GM21360 (cell line): ENCODE measurements at regions not wholly inside any gene's neighbourhood (a gene's known extent, or its start where the extent isn't known, plus 50 kb on each side); places are given as distances from the start of the nearest gene placed in this dataset.
A peak's percentile ranks its signal among the peaks of the same experiment; 100 is the strongest.

ENCODE experiments used
- ATAC-seq: cut with Tn5 transposase; IDR thresholded peaks from one replicate; pipeline ENCODE4 v1.9.1; 2021; ENCODE audit warnings: mild to moderate bottlenecking, moderate library complexity; ENCODE audit not compliant: unreplicated experiment

GRCh38 chr12:89984846-89985245, 276.2 kb upstream of the ATP2B1 start:
- no peak for ATAC-seq

DNA sequence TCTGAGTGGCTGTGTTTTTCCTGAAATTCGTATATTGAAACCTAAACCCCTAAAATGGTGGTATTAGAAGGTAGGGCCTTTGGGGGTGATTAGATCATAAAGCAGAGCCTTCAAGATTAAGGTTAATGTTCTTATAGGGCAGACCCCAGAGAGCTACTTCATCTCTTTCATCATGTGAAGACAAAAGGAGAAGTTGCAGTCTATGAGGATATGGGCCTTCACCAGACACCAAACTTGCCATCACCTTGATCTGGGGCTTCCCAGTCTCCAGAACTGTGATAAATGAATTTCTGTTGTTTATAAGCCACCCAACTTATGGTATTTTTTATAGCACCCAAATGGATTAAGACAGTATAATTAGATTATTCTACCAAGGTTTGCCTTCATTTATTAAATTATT, 275.0 kb upstream of the ATP2B1 start:
- ATAC-seq = no peak

DNA sequence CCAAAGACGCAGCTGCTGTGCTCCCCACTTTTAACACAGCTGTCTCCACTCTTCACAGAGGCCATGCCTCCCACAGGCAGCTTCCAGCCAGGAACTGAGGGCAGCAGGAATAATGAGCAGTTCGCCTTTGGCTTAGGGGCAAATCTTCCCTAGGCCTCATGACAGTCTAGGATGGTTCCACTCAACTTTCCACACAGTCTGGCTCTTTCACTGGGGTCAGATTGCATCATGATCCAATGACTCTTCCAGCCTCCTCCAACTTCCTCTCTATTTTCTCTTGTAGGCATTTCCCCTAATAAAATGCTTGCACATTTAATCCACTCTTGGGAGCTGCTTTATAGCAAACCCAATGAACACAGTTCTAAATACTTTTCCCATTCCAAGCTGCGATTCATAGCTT, 271.6 kb upstream of the ATP2B1 start:
- ATAC-seq = no peak

GRCh38 chr12:89977405-89978085, 268.9 kb upstream of the ATP2B1 start:
- ATAC-seq = no peak

GRCh38 chr12:89976866-89977265, 268.2 kb upstream of the ATP2B1 start:
- ATAC-seq = no peak

DNA sequence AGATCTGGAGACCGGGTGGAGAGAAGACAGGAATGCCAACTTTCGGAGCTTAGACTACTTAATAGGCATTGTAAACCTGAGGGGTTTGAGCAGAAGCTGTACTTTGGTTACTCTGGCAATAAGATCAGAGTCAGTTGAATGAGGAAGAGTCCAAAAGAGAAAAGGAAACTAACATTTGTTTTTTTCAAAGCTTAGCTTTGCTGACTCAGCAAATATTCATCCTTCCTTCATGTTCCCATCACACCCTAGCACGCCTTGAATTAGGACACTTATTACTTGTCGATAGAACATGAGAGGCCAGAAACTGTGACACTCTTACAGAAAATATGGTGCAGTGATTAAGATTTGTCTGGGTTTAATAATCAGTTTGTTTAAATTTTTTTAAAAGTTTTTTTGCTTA, 266.9 kb upstream of the ATP2B1 start:
- ATAC-seq = no peak

- ATAC-seq = no peak
Measured at GRCh38 chr12:89971880-89972279, 263.2 kb upstream of the ATP2B1 start.

GRCh38 chr12:89970722-89971121, 262.1 kb upstream of the ATP2B1 start:
- no peak for ATAC-seq

DNA sequence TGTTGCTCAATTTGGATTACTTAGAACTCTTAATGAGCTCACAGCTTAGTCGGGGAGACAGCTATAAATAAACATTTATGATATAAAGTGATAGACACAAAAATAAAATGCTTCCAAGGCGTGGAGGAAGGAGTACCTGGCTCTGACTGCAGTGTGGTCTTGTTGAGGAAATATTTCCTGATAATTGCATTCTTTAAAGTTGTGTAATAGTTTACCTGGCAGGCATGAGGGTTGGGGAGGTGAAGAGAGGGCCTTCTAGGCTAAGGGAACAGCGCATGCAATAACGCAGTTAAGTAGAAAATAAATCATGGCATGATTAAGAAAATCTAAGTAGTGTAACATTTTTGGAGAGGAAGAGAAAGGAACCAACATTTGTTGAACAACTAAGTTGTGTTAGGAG, 260.5 kb upstream of the ATP2B1 start:
- ATAC-seq = no peak

GRCh38 chr12:89968151-89968700, 259.6 kb upstream of the ATP2B1 start:
- ATAC-seq = no peak

DNA sequence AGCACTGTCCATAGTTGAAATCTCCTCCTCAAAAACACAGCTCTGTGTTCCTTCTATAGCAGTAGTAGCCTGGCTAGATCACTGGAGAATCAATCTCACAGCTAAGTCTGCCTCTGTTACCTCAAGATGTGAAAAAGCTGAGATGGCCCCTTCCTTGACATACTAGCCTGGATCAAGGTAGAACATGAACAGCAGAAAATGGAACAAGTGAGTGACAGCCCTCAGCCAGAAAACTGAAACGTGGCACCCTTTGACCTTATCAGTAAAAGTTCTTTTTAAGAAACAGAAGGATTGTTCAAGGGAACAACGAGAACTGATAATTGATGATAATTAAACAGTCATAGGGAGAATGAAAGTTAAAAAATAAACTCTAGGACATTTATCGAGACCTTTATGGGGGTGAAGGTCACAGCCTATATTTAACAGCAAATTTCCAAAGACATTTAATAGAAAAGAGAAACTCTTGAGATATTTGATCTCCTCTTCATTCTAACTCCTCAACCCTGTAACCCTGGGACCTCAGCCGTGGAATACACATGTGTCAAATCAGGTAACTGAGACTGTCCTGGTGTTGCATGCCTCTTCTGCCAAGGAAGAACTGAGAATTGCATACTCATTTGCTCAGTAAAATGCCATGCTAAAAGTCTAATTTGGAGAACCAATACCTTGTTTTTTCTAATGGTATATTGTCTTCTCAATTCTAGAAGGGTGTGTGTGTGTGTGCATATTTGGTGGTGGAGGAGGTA, 258.0 kb upstream of the ATP2B1 start:
- no peak for ATAC-seq

DNA sequence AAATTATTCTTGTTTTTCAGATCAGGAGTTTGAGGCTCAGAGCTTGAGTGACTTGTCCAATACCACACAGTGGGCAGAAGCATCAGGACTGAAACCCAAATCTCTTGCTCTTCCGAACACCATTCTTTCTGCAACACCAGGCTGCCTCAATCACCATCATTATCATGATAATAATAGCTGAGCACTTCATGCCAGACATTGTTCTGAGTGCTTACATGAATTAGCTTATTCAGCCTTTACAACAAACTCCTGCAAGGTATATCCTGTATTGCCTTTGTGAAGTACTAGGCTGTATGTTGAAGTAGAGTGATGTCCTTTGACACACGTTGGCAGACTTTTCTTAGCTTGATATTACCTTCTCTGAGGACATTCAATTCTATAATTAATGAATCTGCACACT, 257.4 kb upstream of the ATP2B1 start:
- ATAC-seq = no peak

DNA sequence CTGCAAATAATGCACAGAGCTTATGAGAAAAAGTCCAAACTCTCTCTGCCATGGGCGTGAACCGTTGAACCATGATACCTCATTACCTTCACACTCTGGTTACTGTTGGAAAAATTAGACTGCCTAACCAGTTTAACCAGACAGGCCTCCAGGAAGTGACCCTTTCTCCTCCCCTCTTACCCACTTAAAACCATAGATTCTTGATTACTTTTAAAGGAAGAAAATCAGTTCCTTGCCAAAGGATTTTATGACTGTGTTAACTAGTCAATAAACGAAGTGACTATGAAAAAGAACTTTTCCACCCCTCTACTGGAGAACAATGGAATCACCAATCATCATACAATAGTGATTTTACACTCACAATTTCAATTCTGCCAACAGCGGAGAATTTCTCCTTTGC, 254.0 kb upstream of the ATP2B1 start:
- no peak for ATAC-seq

DNA sequence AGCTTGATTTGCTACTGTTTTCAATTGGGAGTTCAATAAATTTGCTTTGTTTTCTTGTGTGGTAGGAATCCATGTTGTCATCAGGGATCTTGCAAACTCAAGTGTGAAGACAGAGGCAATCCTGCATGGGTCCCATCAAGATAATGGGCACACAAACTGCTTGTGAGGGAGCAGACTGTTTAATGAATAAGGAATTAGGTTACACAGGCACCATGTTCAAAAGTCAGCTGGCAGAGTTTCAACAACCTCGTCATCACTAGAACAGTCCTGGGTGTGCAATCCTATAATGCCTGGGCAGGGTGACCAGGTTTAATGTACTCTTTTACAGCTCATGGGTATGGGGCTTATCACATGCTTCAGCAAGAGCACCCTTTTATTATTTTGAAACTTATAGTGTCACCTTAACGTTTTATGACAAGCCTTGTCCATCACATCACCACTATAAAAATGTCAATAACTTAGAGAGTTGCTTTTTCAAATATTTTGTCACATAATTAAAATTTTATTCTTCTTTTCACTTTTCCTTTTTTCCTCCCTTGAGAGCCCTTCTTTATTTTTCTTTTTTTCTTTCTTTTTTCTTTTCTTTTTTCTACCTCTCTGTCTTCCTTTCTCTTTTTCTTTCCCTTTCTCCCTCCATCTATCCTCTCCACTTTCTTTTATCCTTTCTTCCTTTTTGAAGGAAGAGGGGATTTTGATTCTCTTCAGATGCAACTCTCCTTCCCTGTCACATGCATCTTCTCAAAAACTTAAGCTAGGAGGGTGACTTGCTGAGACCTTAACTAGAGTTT, 252.2 kb upstream of the ATP2B1 start:
- peak; percentile 41 for ATAC-seq

- ATAC-seq = peak; percentile 96
Measured at GRCh38 chr12:89960011-89960507, 251.4 kb upstream of the ATP2B1 start.

DNA sequence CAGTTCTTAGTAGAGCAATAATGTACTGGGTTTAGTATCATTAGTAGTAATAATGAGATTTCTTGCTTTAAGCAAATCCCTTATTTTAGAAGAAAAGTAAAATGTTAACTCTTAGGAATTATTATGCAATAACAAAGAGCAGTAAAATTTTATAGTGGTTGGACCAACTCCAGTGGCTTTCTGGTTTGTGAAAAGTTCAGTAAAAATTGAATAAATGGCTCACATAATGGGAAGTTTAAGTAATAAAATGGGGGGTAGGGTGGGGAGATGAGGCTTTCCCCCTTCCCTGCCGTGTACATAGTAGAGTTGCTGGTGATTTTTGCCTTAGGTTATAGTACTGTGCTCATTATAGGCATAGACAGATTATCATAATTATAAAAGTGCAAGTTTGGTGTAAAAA, 250.5 kb upstream of the ATP2B1 start:
- ATAC-seq = no peak

DNA sequence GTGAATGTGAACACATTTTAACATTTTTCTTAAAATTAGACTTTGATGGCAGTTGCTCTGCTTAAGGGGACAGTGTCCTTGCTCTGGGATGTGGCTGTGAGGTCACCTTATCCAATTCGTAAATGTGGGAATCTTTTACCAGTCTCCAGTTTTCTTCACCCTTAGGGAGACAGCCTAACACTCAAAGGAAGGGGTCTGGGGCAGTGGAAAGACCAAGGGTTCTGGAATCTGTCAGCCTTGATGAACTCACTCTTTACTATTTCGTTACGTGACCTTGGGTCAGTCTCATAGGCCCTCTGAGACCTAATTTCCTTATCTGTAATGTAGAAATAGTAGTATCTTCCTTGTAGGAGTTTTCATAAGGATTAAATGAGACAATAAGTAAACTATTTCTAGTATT, 245.6 kb upstream of the ATP2B1 start:
- no peak for ATAC-seq

DNA sequence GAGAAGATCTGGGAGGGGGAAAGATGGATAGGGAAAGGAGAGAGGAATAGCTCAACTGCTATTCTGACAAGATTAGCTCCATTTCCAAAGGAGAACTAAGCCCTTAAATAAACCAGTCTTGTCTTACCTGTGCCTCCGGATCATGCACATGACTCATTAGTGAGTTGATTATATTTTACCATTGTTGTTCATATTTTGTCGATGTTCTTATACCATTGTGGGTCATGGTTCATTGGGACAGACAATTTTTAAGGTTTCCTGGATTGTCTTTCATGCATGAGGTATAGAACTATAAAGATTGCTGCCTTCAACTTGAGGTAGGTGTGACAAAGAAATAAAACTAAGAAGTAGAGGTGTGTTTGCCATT, 243.0 kb upstream of the ATP2B1 start:
- no peak for ATAC-seq

DNA sequence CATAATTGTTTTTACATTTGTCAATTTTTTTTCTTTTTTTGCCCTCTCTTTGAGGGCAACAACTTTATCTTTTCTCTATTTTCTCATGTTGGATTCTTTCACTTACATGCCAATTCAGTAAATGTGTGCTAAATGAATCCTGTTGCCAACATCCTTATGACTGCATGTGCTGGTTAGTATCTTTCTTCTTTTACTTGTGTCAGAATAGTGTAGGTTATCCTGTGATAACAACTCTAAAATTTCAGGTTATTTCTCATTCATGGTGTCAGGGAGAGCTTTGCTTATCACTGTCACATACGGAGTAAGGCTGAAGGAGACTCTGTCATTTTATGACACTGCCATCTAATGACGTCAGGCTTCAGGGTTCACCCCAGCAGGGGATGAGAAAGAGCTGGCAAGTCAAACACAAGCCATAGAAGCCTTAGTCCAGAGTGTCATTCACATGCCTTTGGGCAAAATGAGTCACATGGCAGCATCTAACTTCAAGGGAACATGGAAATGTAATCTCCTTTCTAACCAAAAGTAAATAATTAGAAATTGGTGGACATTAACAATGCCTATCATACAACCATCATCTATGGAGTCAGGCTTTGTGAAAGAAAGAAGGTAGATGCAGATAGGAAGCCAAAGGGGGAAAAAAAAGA, 242.5 kb upstream of the ATP2B1 start:
- ATAC-seq = peak; percentile 30

DNA sequence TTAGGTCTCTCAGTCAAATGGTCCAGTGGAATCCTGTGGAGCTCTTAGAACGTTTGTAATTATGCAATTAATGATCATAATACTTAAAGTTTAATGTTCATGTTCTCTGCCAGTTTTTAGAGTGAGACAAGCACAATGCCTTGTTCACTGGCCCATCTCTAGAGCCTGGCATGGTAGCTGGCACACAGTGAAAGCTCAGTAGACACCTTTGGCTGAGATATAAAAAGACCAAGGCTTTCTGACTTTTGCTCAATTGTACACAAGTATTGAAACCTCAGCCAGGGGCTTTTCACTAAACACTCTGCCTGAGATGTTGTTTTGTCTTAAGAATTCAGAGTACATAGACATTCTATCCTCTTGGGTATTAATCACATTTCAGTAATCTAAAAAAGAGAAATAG, 241.8 kb upstream of the ATP2B1 start:
- peak; percentile 38 for ATAC-seq
